Epithelial cell of proximal tubule (primary cell): ENCODE measurements at regions not wholly inside any gene's neighbourhood (a gene's known extent, or its start where the extent isn't known, plus 50 kb on each side); places are given as distances from the start of the nearest gene placed in this dataset.

Experiments
- DNase-seq: peaks from one replicate; pipeline ENCODE4 v3.0.0-alpha.2; 2011; ENCODE audit warnings: low read depth
- H3K4me3 ChIP-seq: 2 replicates; pipeline ENCODE4 v1.5.1; 2011; ENCODE audit warnings: low read depth, mild to moderate bottlenecking, low read length
- CTCF ChIP-seq: conservative IDR thresholded peaks from 2 replicates; pipeline ENCODE4 v1.5.1; 2012; ENCODE audit warnings: low read depth, mild to moderate bottlenecking, low read length

GRCh38 chr1:58844176-58844575, 60.3 kb upstream of the JUN start:
- H3K4me3 ChIP-seq, result no peak overlapping the region
- no peak for TF ChIP-seq CTCF
- no peak for DNase-seq

- no peak for DNase-seq
Observed at GRCh38 chr1:58845942-58846341, 62.1 kb upstream of the JUN start.

DNA sequence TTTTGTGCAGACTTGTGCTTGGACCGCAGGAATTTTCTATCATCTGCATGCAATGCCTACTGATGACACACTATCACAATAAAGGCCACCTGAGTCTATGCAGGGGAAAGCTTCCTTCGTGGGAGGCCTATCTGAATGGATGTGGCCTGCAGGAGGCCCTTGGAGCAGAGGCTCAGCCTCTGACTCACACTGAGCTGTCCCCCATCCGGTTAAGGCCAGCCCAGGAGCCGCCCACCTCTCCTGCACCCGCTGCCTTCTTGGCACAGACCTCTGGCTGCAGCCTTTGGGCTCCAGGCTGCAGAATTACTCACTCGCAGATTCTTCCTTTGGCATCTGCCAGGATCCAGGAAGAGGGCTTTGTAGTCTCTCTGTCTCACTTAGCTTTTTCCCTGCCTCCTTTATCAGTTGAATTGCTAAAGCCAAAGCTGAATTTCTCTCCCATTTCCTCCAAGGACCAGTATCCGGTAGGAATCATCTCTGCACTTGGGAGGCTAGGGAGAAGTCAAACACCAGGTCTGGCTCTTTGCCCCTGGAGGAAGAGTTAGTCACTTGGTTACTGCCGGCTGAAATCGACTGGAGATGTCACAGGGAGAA, 65.1 kb upstream of the JUN start:
- TF ChIP-seq CTCF, result peak; percentile 28
- H3K4me3 ChIP-seq, result peak overlapping the region; percentile 12
- DNase-seq, result peak; percentile 93

More at GRCh38 chr1:58845942-58846341, 62.1 kb upstream of the JUN start:
- H3K4me3 ChIP-seq, result no peak overlapping the region
- no peak for TF ChIP-seq CTCF

DNA sequence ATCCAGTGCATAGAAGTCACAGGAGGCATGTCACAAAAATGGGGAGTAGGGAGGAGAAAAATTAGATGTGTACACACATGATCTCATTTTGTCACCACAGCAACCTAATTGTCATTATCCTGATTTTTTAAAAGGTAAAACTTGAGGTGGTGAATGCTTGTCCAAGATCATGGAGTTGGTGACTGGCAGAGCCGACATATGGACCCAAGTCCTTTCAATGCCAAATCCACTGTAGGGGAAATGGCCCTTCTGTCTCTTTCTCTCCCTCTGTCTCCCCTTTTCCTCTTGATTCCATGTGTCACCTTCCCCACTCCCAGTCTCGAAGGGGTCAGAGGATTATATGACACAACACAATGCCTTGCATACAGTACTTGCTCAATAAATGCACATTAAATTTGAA, 65.7 kb upstream of the JUN start:
- no peak for TF ChIP-seq CTCF
- H3K4me3 ChIP-seq, result peak overlapping the region; percentile 12
- DNase-seq, result no peak

- H3K4me3 ChIP-seq, result no peak overlapping the region
- TF ChIP-seq CTCF, result no peak
- no peak for DNase-seq
Observed at GRCh38 chr1:58850636-58851035, 66.8 kb upstream of the JUN start.

- no peak for TF ChIP-seq CTCF
- no peak overlapping the region for H3K4me3 ChIP-seq
- no peak for DNase-seq
Observed at GRCh38 chr1:58852731-58853485, 69.1 kb upstream of the JUN start.

GRCh38 chr1:58854576-58854975, 70.7 kb upstream of the JUN start:
- DNase-seq, result no peak
- no peak for TF ChIP-seq CTCF
- H3K4me3 ChIP-seq, result no peak overlapping the region
